ENCODE measurements at regions not wholly inside any gene's neighbourhood (a gene's known extent, or its start where the extent isn't known, plus 50 kb on each side); places are given as distances from the start of the nearest gene placed in this dataset.
"Not testable (repeated sequence)": the region's sequence is repeated elsewhere in the genome, so short reads cannot be mapped to it uniquely, and the experiment has no call there.

DNA sequence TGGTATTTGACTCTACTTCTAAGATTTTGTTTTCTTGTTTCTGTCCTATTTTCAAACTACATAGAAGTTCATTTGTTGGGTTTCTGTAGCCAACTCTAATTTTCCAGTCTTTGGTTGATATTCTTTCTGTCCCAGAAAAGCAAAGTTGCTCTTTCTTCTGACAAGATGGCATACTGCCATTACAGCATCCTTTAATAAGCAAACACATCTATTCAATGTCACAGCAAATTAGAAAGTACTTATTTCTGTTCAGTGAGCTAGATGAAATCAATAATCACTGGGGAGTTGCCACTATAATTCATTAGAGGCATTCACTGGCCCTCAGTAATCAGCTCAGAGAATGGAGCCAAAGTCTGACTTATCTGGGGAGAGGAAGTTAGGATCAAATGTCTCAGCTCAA, 1258.0 kb upstream of the IGFBP7 start:
- no peak for DNase-seq (ENCODE audit: low read depth in 2 of 2)

DNA sequence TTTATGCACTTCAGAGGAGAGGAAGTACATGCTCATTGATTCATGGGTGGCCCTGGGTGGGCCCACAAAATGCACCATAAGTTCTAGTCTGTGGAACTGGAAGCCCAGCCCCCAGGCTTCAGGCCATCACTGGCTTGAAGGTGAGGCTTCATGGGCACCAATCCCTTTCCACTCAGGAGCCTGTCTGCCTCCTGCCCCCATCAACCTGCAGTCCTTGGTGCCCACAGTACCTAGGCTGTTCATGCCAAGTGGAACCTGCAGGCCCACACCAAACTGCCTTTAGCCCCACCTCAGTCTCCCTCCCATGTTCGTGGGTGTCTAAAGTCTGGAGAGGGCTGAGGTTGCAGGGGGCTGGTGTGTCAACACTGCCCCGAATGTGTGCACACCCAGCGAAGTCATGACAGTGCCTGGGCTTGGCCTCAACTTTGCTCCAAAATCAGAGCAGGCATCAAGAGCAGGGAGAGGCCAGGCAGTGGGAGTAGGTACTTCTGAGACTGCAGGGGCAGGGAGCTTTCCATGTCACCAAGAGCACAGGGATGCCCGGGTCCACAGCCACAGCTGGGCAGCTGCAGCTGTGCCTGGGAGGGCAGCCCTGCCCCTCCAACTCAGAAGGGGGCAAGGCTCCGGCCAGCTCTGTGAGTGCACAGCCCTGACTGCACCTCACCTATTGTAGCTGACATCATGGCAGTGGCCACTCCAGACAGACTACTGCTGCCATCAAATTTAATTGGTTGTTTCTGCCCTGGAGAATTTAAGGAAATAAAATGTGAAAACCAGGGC, 1250.4 kb upstream of the IGFBP7 start:
- DNase-seq (ENCODE audit: low read depth in 2 of 2), result no peak

DNA sequence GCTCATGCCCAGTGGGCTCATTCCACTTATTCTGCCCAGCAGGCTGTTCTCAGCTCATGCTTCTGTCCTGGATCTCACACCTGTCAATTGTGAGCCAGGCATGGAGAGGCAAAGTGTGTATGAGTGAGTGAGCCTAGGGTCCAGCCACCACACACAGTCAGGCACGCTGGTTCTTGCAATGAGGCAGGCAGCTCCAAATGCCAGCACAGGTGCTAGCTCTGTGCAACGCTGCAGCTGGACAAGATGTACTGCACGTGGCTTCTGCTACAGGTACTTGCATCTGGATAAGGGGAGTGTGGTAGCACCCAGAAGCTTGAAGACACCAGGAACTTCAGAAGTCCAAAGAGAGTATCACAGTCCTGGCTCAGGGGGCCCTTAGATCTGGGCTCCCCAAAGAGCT, 1249.4 kb upstream of the IGFBP7 start:
- no peak for DNase-seq (ENCODE audit: low read depth in 2 of 2)

DNA sequence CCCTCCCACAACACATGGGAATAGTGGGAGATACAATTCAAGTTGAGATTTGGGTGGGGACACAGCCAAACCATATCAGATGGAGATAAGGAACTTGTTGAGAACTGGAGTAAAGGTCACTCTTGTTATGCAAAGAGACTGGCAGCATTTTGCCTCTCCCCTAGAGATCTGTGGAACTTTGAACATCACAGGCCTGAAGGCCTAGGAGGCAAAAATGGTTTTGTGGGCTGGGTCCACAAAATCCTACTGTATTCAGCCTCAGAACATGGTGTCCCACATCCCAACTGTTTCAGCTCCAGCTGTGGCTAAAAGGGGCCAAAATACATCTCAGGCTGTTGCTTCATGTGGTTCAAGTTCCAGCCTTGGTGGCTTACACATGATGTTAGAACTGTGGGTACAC, 1247.8 kb upstream of the IGFBP7 start:
- no peak for DNase-seq (ENCODE audit: low read depth in 2 of 2)

DNA sequence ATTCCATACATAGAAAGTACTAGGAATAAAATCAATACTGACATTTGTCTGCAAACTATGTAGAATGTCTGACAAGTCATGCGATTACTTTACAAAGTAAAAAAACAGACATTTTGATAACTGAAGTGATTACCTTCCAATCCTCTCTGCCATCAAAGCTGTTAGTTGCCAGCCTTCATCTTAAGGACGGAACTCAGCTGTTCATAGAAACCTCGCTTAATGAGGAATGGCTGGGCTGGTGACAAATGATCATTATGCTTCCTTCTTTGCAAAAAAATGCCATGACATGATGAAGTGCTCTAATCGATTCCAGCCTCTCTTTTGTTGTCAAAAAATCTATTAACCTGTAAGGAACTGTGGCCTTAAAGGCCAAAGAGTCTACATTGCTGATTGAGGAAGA, 1214.9 kb upstream of the IGFBP7 start:
- DNase-seq (ENCODE audit: low read depth in 2 of 2), result no peak

DNA sequence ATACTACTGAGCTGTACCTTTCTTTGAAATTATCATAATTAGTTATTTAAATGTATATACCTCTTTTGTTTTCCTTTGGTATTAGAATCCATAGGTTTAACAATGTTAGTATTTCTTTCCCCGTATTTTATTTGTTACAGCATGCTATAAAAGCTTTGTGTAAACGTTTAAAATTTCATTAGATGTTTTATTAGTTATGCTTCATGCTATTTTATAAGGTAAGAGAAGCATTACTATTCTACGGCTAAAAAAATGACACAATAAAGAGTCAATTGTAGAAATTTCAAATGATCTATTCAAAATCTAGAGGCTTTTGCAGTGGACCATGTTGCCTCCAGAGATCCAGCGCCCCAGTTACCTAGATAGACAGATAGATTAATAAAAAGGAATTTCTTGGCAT, 1203.3 kb upstream of the IGFBP7 start:
- no peak for DNase-seq (ENCODE audit: low read depth in 2 of 2)

DNA sequence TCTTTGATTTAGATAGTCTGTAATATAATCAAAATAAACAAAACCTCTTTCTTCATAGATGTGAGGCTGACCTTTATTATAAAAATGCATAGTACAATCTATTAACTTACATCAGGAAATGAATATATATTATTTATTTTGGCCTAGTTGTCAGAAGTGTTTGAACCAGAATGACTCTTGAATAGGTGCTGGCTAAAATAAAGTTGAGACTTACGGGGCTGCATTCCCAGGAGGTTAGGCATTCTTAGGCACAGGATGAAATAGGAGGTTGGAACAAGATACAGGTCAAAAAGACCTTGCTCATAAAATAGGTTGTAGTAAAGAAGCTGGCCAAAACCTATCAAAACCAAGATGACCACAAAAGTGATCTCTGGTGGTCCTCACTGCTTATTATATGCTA, 1193.3 kb upstream of the IGFBP7 start:
- no peak for DNase-seq (ENCODE audit: low read depth in 2 of 2)

DNA sequence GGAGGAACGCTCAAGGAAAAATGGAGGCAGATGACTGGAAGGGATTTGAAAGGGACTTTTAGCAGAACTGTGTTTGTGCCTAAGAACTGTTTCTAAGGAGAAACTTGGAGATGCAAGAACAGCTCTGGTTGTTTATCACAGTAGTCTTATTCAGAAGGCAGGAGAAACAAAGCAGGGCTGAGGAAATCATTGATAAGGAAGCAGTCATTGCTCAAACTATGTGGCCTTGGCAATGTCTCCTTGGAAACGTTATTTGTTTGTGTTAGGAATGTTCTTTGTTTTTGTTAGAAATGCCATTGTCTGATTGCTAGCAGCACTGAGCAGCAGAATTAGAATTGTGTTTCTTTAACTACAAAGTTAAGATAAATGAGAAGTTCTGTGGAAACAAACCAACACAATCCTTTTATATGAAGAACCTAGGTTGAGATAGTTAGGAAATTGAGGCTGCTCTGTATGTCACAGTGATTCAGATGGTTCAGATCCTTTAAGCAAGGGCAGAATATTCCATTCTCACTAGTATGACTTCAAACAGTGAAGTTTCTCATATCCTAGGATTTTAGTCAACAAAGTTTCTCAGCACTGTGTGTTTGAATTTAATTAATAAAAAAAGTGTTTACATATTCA, 1191.3 kb upstream of the IGFBP7 start:
- DNase-seq (ENCODE audit: low read depth in 2 of 2), result no peak

DNA sequence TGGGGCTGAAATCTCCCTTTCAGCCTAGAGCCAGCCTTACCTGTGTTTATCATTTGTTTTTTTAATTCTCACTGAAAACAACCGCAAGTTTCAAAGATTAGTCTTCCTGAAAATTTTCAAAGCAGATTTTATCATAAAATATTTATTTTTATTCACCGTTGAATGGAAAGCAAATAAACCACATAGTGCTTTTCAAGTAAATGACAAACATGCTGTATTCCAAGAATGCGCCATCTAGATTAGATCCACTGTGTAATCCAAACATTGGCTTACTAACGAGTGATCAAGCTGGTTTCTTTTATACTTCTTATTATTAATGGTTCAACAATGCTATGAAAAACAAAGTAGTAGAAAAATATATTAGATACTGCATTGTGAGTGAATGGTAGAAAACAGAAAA, 1176.2 kb upstream of the IGFBP7 start:
- no peak for DNase-seq (ENCODE audit: low read depth in 2 of 2)

DNA sequence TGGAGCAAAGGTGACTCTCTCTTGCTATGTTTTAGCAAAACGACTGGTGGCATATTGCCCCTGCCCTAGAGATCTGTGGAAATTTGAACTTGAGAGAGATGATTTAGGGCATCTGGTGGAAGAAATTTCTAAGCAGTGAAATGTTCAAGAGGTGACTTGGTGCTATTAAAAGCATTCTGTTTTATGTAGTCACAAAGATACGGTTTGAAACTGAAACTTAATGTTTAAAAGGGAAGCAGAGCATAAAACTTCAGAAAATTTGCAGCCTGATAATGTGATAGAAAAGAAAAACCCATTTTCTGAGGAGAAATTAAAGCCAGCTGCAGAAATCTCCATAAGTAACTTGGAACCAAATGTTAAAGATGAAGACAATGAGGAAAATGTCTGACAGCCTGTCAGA, 1170.7 kb upstream of the IGFBP7 start:
- not testable (repeated sequence) for DNase-seq (ENCODE audit: low read depth in 2 of 2)

DNA sequence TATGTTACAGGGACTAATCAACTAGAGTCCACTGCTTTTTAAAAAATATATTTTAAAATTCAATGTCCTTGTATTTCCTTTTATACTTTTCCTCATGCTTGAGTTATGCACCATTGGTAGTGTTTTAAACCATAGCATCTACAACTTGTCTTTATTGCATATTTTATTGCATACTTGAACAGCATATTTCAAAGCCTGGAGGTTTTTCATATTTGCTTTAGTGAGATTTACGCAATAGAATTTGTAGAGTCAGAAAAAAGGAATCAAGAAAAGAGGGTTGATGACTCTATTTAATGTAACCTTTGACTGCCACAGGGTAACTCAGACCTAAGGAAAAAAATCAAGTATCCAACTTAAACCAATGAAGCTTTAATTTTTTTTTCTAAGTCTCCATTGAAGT, 1165.7 kb upstream of the IGFBP7 start:
- no peak for DNase-seq (ENCODE audit: low read depth in 2 of 2)

DNA sequence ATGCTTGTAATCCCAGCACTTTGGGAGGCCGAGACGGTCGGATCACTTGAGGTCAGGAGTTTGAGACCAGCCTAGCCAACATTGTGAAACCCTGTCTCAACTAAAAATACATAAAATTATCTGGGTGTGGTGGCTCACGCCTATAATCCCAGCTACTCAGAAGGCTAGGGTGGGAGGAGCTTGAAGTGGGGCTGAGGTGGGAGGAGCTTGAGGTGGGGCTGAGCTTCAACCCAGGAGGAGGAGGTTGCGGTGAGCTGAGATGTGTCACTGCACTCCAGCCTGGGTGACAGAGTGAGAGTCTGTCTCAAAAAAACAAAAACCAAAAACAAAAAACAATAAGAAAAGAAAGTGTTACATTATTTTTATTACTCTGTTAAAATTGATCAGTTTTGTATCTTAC, 1164.4 kb upstream of the IGFBP7 start:
- DNase-seq (ENCODE audit: low read depth in 2 of 2), result no peak

DNA sequence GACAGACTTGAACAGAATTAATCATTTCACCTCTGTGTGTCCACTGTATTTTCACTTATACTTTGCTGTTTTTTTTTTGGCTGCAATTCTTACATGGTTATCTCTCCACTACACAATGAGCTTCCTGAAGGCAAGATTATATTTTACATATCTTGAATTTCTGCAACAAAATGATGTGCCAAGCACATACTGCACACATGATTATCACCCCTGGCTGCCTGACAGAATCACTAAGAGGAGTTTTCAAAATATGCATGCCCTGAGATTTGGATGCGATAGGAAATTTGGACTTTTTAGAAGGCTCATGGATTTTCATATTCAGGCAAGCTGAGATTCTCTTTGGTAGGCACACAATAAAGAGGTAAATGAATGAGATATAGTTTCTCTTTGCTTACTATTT, 1162.1 kb upstream of the IGFBP7 start:
- no peak for DNase-seq (ENCODE audit: low read depth in 2 of 2)

DNA sequence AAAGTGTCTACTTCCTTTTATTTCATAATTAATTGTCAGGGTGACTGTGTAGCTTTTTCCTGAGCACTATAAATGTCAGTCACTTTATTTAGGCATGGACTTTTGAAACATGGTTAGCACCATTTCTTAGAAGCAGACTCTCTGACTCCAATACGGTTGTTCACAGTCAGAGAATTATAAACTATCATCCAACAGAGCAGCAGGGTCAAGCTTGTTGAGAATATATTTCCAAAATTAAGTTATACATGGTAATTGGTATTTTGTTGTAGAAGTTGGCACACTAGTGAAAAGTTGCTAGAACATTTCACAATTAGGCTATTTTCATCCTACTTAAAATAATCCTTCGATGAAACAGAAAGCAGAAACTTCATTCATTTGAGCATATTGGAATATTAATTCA, 1155.5 kb upstream of the IGFBP7 start:
- no peak for DNase-seq (ENCODE audit: low read depth in 2 of 2)

DNA sequence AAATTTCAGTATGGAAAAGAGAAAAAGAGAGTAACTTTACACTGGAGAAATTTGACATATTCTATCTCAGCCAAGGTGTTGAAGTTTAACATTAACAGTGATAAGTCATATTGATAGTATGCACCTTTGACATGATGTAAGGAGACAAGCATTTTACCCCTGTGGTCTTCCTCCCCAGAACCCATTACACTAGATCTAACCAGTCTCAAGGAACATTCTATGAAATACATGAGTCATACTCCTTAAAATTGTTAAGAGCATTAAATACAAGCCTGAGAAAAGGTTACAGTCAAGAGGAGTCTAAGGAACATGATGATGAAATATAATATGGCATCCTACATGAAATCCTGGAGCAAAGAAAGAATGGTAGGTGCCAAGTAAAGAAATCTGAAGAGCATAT, 1151.3 kb upstream of the IGFBP7 start:
- DNase-seq (ENCODE audit: low read depth in 2 of 2), result no peak

DNA sequence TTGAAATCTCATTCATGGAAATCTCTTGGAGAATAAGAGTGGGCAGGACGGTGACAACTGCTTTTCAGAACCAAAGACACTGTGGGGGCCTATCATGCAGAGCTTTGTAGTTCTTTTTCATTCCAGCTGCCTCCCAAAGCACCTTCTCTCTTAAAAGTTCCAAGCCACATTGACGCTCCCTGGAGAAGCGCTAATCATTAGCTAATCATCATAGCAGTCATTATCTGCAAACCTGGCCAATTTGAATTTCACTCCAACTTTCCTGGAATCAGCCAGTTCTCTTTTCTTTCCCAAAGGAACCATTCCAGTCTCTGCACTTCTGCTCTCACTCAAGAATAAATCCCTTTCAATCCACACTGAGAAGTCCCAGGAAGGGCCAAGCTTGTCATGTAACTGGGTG, 1144.1 kb upstream of the IGFBP7 start:
- no peak for DNase-seq (ENCODE audit: low read depth in 2 of 2)

DNA sequence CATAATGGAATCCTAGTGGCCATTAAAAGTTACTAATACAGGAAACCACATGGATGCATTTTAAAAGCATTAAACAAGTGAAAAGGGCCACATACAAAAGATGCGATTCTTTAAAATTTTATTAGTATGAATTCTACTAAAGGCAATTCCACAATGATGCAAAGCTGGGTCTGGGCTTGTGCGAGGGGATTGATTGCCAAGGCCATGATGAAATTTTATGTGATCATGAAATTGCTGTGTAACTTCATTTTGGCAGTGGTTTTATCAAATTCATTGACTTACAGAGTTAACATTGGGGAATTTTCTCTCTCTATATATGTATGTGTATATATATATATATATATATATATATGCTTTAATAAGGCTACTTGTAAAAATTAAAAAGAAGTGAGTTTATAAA, 1142.5 kb upstream of the IGFBP7 start:
- DNase-seq (ENCODE audit: low read depth in 2 of 2), result no peak

DNA sequence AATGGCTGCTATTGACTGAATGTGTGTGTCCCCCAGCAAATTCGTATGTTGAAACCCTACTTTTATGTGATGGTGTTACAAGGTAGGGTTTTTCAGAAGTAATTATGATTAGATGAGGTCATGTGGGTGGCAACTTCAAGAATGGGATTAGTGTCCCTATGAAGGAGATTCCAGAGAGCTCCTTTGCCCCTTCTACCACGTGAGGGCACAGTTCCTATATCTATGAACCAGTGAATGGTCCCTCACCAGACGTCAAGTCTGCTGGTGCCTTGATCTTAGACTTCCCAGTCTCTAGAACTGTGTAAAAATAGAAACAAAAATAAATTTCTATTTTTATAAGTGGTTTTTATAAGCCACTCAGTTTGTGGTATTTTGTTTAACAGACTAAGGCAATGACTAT, 1137.6 kb upstream of the IGFBP7 start:
- no peak for DNase-seq (ENCODE audit: low read depth in 2 of 2)

DNA sequence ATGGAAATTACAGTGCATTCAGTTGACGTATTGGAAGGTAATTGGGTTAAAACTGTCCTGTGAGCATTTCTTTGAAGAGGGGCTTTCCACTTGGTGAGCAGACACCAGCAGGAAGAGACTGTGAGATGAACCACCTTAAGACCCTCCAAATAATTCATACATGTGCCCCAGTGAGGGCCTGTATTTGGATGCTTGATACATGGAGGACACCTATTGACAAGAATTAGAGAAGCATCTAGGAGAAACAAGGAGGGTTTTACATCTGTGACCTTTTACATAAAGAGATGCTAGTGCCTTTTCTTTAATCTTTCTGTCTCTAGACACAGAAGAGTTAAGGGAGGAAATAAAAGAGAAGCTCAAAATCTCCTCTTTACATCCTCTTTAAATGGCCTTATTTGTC, 1115.3 kb upstream of the IGFBP7 start:
- no peak for DNase-seq (ENCODE audit: low read depth in 2 of 2)

DNA sequence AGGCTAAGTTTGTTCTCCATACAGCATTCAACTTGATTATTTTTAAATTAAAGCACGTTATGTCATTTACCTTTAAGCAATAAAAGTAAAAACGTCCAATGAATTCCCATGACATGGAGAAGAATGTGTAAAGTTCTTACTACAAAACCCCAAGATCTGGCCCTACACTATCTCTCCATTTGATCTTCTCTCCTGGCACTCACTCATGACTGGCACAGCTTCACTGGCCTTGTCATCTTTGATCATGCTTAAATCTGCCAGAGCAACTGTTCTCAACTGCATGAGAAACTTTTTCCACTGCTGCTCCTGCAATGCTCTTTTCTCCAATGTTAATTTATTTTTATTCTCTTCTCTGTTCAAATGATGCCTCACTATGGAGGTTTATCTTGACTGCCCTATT, 1109.0 kb upstream of the IGFBP7 start:
- no peak for DNase-seq (ENCODE audit: low read depth in 2 of 2)

DNA sequence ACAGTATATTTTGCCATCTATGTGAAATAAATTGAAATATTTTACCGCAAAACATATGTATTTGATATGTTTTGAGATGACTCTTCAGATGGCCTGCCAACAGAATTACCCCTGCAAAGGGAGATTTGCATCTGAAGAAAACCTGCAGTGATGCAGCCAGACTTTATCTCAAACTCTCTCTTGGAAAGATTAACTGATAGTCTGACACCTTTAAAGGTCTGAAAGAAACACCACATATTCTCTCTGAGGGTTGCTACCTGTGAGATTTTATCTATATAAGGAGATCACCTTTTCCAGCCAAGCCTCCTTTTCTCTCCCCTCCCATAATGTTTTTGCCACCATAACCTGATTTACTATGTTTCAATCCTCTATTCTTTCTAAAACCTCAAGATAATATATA, 1106.3 kb upstream of the IGFBP7 start:
- no peak for DNase-seq (ENCODE audit: low read depth in 2 of 2)

DNA sequence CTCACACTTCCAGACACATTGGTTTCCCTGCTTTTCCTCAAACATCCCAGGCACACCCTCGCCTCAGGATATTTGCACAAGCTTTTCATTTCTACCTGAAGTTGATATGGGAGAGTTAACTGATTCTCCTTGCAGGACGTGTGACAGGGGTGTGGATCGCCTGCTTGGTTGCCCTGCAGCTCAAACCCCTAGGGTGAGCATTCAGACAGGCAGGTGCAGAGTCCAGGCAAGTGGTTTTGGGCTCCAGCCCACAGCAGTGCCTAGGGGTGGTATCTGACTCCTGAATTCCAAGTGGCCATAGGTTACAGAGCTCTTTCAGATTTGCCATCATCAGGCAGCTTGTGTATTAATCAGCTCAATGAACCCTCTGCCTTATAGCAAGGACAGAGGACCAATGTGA, 1104.2 kb upstream of the IGFBP7 start:
- DNase-seq (ENCODE audit: low read depth in 2 of 2), result no peak

DNA sequence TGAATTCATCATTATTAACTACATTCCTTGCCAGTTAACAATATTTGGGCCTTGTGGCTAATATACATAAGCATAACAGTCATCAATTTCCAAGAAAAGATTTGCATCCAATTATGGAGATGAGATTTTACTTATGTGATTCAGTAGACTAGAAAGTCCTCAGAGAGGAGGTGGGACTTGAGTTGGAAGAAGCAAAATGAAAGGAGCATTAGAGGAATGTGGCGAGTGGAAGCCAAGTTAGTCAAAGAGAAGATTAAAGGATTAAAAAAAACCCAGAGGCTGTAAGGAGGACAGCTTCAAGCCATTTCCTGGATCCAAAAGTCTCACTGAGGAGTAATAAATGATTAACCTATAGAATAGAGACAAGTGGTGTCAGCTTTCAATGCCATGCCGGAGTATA, 1099.4 kb upstream of the IGFBP7 start:
- DNase-seq (ENCODE audit: low read depth in 2 of 2), result no peak

DNA sequence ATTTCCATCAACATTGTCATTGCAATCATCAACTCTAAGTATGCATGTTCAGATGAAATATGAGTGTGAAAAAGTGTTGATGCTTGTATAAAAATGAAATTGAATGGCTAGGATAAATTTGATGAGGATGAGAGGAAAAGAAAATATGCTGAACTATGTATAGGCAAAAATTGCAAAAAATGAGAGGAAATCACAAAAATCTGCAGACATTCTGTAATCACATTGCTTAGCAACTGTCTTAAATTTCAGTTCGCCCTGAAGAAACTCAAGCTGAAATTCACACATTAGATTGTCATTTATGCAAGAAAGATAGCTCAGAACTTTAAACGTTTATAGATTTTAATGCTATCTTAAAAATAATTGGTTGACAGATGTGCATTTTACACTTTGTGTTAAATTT, 1098.8 kb upstream of the IGFBP7 start:
- DNase-seq (ENCODE audit: low read depth in 2 of 2), result no peak

All from stimulated activated CD8-positive, alpha-beta memory T cell treated with anti-CD3 and anti-CD28 coated beads, Interleukin-15, amount 100 ng/mL, for 48 hours (primary cell).